ENCODE measurements at regions not wholly inside any gene's neighbourhood (a gene's known extent, or its start where the extent isn't known, plus 50 kb on each side); places are given as distances from the start of the nearest gene placed in this dataset.

DNA sequence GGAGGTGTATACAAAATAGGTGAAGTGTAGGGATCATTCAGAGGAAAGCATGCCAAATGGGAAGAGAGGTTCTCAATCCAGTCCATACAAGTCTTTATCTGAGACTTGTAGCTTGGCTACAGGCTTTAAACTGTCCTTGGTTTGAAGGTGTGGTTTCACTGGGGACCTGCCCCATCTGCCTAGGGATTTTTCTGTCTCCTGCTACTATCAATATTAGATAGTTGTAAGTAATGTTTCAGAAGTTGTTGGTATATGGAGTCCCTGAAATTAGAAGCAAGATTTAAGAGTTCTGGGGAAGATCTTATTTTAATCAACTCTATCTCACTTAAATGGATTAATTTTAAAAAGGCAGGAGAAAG is 100.9 kb downstream of the ANKRD7 start:
- H3K4me3 ChIP-seq = no peak overlapping the region
- H3K9me3 ChIP-seq = no peaks in the 10 kb centered on the region
- ATAC-seq (no peak), DNase-seq (no peak)
- H3K27me3 ChIP-seq = no peaks in the 10 kb centered on the region
- H3K4me1 ChIP-seq = no peaks in the 10 kb centered on the region
- no peak overlapping the region for H3K27ac ChIP-seq
- TF ChIP-seq POLR2A (IDR thresholded peaks at IDR 0.05) = no peak
- TF ChIP-seq, protein P1, sequence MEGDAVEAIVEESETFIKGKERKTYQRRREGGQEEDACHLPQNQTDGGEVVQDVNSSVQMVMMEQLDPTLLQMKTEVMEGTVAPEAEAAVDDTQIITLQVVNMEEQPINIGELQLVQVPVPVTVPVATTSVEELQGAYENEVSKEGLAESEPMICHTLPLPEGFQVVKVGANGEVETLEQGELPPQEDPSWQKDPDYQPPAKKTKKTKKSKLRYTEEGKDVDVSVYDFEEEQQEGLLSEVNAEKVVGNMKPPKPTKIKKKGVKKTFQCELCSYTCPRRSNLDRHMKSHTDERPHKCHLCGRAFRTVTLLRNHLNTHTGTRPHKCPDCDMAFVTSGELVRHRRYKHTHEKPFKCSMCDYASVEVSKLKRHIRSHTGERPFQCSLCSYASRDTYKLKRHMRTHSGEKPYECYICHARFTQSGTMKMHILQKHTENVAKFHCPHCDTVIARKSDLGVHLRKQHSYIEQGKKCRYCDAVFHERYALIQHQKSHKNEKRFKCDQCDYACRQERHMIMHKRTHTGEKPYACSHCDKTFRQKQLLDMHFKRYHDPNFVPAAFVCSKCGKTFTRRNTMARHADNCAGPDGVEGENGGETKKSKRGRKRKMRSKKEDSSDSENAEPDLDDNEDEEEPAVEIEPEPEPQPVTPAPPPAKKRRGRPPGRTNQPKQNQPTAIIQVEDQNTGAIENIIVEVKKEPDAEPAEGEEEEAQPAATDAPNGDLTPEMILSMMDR (IDR thresholded peaks at IDR 0.05 in 4 of 5, conservative IDR thresholded peaks at IDR 0.05 in 1 of 5) = no peak
- in situ Hi-C loops (cut with MboI; ENCODE audit: low sequenced_read_pairs in 4 of 4) = no loop called here
- intact Hi-C loops (cut with DNase I; ENCODE audit: low total_unique reads) = no loop called here
- H3K36me3 ChIP-seq = no peaks in the 10 kb centered on the region

DNA sequence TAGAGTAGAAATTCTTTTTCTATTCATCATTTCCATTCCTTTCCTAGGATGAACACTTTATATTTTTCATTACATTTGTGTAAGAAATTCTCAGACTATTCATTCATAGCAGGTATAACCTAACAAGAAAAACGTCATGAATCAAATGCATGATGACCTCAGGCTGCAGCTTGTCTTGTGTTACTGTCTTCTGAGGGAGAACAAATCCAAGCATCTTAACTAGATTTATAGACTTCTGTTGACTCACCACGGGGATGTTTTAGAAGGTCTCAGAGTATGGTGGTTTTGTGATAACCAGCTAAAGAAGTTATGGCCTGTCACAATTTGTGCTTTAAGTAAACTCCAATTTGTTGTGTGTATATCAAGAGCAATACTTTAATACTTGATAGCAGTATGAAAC is 102.7 kb downstream of the ANKRD7 start:
- Histone ChIP-seq H3K27me3 (no peaks in the 10 kb centered on the region), H3K9me3 (no peaks in the 10 kb centered on the region), H3K27ac (no peak overlapping the region), H3K4me3 (no peak overlapping the region), H3K4me1 (no peaks in the 10 kb centered on the region), H3K36me3 (no peaks in the 10 kb centered on the region)
- in situ Hi-C loops (cut with MboI; ENCODE audit: low sequenced_read_pairs in 4 of 4) (no loop called here), intact Hi-C loops (cut with DNase I; ENCODE audit: low total_unique reads) (no loop called here)
- DNase-seq = no peak
- TF ChIP-seq, protein P1 (IDR thresholded peaks at IDR 0.05 in 4 of 5, conservative IDR thresholded peaks at IDR 0.05 in 1 of 5) = no peak
- no peak for TF ChIP-seq POLR2A (IDR thresholded peaks at IDR 0.05)
- no peak for ATAC-seq

DNA sequence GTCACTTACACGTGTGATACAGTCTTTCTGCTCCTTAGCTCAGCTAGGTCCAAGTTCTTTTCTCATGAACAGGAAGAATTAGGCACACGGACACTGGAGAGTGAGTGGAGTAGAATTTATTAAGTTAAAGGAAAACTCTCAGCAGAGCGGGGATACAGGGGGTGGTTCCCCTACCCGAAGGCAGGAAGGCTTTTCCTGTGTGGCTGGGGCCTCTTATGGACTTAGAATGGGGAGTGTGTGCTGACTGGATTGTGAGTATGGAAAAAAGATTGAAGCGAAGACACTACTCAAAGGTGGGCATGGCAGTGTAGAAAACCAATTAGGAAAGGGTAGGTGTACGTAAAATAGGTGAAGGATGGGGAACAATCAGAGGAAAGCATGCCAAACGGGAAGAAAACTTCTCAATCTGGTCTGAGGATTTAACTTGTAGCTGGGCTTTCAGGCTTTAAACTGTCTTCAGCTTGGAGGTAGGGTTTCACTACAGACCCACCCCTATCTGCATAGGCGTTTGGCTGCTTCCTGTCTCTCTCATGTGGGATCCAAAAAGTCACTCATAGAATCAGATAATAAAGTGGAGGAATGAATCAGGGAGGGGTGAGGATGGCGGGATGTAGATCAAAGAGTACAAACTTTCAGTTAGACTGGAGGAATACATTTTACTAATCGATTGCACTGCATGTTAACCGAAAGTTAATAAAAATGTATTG is 104.2 kb downstream of the ANKRD7 start:
- H3K36me3 ChIP-seq = no peaks in the 10 kb centered on the region
- in situ Hi-C loops (cut with MboI; ENCODE audit: low sequenced_read_pairs in 4 of 4) (no loop called here), intact Hi-C loops (cut with DNase I; ENCODE audit: low total_unique reads) (no loop called here)
- H3K27me3 ChIP-seq = no peaks in the 10 kb centered on the region
- no peaks in the 10 kb centered on the region for H3K4me1 ChIP-seq
- no peak for DNase-seq
- no peak overlapping the region for H3K4me3 ChIP-seq
- no peak for ATAC-seq
- TF ChIP-seq POLR2A (IDR thresholded peaks at IDR 0.05) = no peak
- TF ChIP-seq, protein P1 (IDR thresholded peaks at IDR 0.05 in 4 of 5, conservative IDR thresholded peaks at IDR 0.05 in 1 of 5) = no peak
- H3K27ac ChIP-seq = no peak overlapping the region
- H3K9me3 ChIP-seq = no peaks in the 10 kb centered on the region

DNA sequence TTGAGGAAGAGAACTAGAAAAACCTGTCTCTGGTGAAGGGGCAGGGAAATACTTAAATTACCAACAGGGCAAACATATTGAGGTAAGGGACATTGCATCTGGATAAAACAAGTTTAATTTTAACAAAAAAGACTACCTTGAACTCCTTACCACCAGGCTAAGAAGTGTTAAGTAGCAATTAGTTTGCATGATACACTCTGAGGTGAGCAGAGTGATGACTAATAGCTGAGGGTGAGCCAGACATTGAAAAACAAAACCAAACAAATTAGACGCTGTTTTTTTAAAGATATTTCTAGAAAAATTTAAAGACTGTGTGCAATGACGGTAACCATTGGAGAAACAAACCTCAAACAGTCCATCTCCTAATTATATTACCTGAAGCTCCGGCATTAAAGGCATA is 105.9 kb downstream of the ANKRD7 start:
- in situ Hi-C loops (cut with MboI; ENCODE audit: low sequenced_read_pairs in 4 of 4) = no loop called here
- no peaks in the 10 kb centered on the region for H3K36me3 ChIP-seq

More for the DNA sequence above, 105.9 kb downstream of the ANKRD7 start:
- Histone ChIP-seq H3K27me3 (no peaks in the 10 kb centered on the region), H3K4me3 (no peak overlapping the region), H3K4me1 (no peaks in the 10 kb centered on the region), H3K9me3 (no peaks in the 10 kb centered on the region), H3K27ac (no peak overlapping the region)
- no peak for ATAC-seq
- TF ChIP-seq, protein P1 (IDR thresholded peaks at IDR 0.05 in 4 of 5, conservative IDR thresholded peaks at IDR 0.05 in 1 of 5) = no peak
- no peak for TF ChIP-seq POLR2A (IDR thresholded peaks at IDR 0.05)
- intact Hi-C loops (cut with DNase I; ENCODE audit: low total_unique reads) = no loop called here
- no peak for DNase-seq

All from gastrocnemius medialis (tissue), 4 donors.